Stimulated activated effector memory CD8-positive, alpha-beta T cell treated with anti-CD3 and anti-CD28 coated beads, Interleukin-12 subunit alpha, Interleukin-12 subunit beta, amount 100 ng/mL, for 72 hours (primary cell): ENCODE measurements at regions not wholly inside any gene's neighbourhood (a gene's known extent, or its start where the extent isn't known, plus 50 kb on each side); places are given as distances from the start of the nearest gene placed in this dataset.
"Not testable (repeated sequence)": the region's sequence is repeated elsewhere in the genome, so short reads cannot be mapped to it uniquely, and the experiment has no call there.

Experiments used
- ATAC-seq: fragments of 150-1000 bp; cut with Tn5 transposase; 2 replicates; pipeline ENCODE4 v1.10.0; 2021
- DNase-seq, 2 donors: peaks; one replicate each; pipeline ENCODE4 v3.0.0; 2021 to 2022; ENCODE audit warnings: low spot score in 2 of 2
- H3K27ac Mint-ChIP-seq: one replicate; pipeline ENCODE4 v1.8.0; 2022; ENCODE audit warnings: mild to moderate bottlenecking, mixed read lengths
- H3K36me3 Mint-ChIP-seq: one replicate; pipeline ENCODE4 v1.8.0; 2022; ENCODE audit warnings: mild to moderate bottlenecking, mixed read lengths
- H3K4me1 Mint-ChIP-seq: one replicate; pipeline ENCODE4 v1.8.0; 2022; ENCODE audit warnings: mixed read lengths
- H3K4me3 Mint-ChIP-seq: one replicate; pipeline ENCODE4 v1.8.0; 2022; ENCODE audit warnings: mild to moderate bottlenecking, mixed read lengths
- H3K9me3 Mint-ChIP-seq: one replicate; pipeline ENCODE4 v1.8.0; 2022; ENCODE audit warnings: mixed read lengths

GRCh38 chr15:34656005-34656796, 72.8 kb upstream of the GOLGA8B start:
- ATAC-seq: no peak
- Mint-ChIP-seq H3K4me3 (no peak overlapping the region), H3K4me1 (no peaks in the 10 kb centered on the region), H3K27ac (no peak overlapping the region), H3K36me3 (no peaks in the 10 kb centered on the region), H3K9me3 (no peaks in the 10 kb centered on the region)
- DNase-seq: no peak

GRCh38 chr15:34655326-34655725, 71.9 kb upstream of the GOLGA8B start:
- no peaks in the 10 kb centered on the region for H3K36me3 Mint-ChIP-seq
- H3K4me3 Mint-ChIP-seq: no peak overlapping the region
- H3K27ac Mint-ChIP-seq: no peak overlapping the region
- ATAC-seq: no peak
- no peak for DNase-seq
- no peaks in the 10 kb centered on the region for H3K9me3 Mint-ChIP-seq
- no peaks in the 10 kb centered on the region for H3K4me1 Mint-ChIP-seq

GRCh38 chr15:34654625-34655024, 71.2 kb upstream of the GOLGA8B start:
- H3K4me1 Mint-ChIP-seq: no peaks in the 10 kb centered on the region
- ATAC-seq: no peak
- no peak overlapping the region for H3K27ac Mint-ChIP-seq
- no peaks in the 10 kb centered on the region for H3K9me3 Mint-ChIP-seq
- no peaks in the 10 kb centered on the region for H3K36me3 Mint-ChIP-seq
- DNase-seq: no peak
- H3K4me3 Mint-ChIP-seq: no peak overlapping the region

GRCh38 chr15:34653992-34654391, 70.5 kb upstream of the GOLGA8B start:
- Mint-ChIP-seq H3K36me3 (no peaks in the 10 kb centered on the region), H3K4me1 (no peaks in the 10 kb centered on the region), H3K9me3 (no peaks in the 10 kb centered on the region)

GRCh38 chr15:34653326-34653725, 69.9 kb upstream of the GOLGA8B start:
- not testable (repeated sequence) for H3K36me3 Mint-ChIP-seq

More at GRCh38 chr15:34653992-34654391, 70.5 kb upstream of the GOLGA8B start:
- no peak for ATAC-seq
- H3K4me3 Mint-ChIP-seq: no peak overlapping the region
- no peak overlapping the region for H3K27ac Mint-ChIP-seq
- no peak for DNase-seq

GRCh38 chr15:34652726-34653033, 69.2 kb upstream of the GOLGA8B start:
- ATAC-seq (no peak), DNase-seq (no peak)
- no peaks in the 10 kb centered on the region for H3K9me3 Mint-ChIP-seq
- no peak overlapping the region for H3K4me3 Mint-ChIP-seq
- no peak overlapping the region for H3K27ac Mint-ChIP-seq
- H3K36me3 Mint-ChIP-seq: no peaks in the 10 kb centered on the region
- H3K4me1 Mint-ChIP-seq: no peaks in the 10 kb centered on the region

More at GRCh38 chr15:34653326-34653725, 69.9 kb upstream of the GOLGA8B start:
- not testable (repeated sequence) for DNase-seq, H3K4me1 Mint-ChIP-seq, H3K9me3 Mint-ChIP-seq, H3K4me3 Mint-ChIP-seq, ATAC-seq, H3K27ac Mint-ChIP-seq

- no peak for ATAC-seq
- Mint-ChIP-seq H3K36me3 (no peaks in the 10 kb centered on the region), H3K9me3 (no peaks in the 10 kb centered on the region), H3K4me1 (no peaks in the 10 kb centered on the region), H3K27ac (no peak overlapping the region), H3K4me3 (no peak overlapping the region)
- DNase-seq: no peak
These were observed 68.7 kb upstream of the GOLGA8B start for GRCh38 chr15:34651997-34652725.

- ATAC-seq: peak; percentile 78
- no peaks in the 10 kb centered on the region for H3K4me1 Mint-ChIP-seq
These were observed 66.7 kb upstream of the GOLGA8B start for GRCh38 chr15:34650177-34650576.

GRCh38 chr15:34648294-34648631, 64.8 kb upstream of the GOLGA8B start:
- ATAC-seq (no peak), DNase-seq (no peak)
- Mint-ChIP-seq H3K4me3 (no peak overlapping the region), H3K27ac (no peak overlapping the region), H3K36me3 (no peaks in the 10 kb centered on the region), H3K4me1 (no peaks in the 10 kb centered on the region), H3K9me3 (no peaks in the 10 kb centered on the region)

More at GRCh38 chr15:34650177-34650576, 66.7 kb upstream of the GOLGA8B start:
- no peak overlapping the region for H3K4me3 Mint-ChIP-seq
- no peaks in the 10 kb centered on the region for H3K9me3 Mint-ChIP-seq
- no peak overlapping the region for H3K27ac Mint-ChIP-seq
- DNase-seq: no peak
- H3K36me3 Mint-ChIP-seq: no peaks in the 10 kb centered on the region

GRCh38 chr15:34647569-34648293, 64.3 kb upstream of the GOLGA8B start:
- no peaks in the 10 kb centered on the region for H3K36me3 Mint-ChIP-seq
- H3K4me1 Mint-ChIP-seq: no peaks in the 10 kb centered on the region
- DNase-seq (no peak), ATAC-seq (no peak)
- H3K27ac Mint-ChIP-seq: no peak overlapping the region
- H3K4me3 Mint-ChIP-seq: no peak overlapping the region
- no peaks in the 10 kb centered on the region for H3K9me3 Mint-ChIP-seq

- no peaks in the 10 kb centered on the region for H3K9me3 Mint-ChIP-seq
- no peak overlapping the region for H3K4me3 Mint-ChIP-seq
- no peak overlapping the region for H3K27ac Mint-ChIP-seq
- no peaks in the 10 kb centered on the region for H3K36me3 Mint-ChIP-seq
- ATAC-seq: no peak
- no peak for DNase-seq
- H3K4me1 Mint-ChIP-seq: no peaks in the 10 kb centered on the region
These were observed 63.5 kb upstream of the GOLGA8B start for GRCh38 chr15:34646918-34647317.

- H3K36me3 Mint-ChIP-seq: no peaks in the 10 kb centered on the region
- ATAC-seq (no peak), DNase-seq (no peak)
- no peaks in the 10 kb centered on the region for H3K9me3 Mint-ChIP-seq
- H3K4me1 Mint-ChIP-seq: no peaks in the 10 kb centered on the region
- H3K27ac Mint-ChIP-seq: no peak overlapping the region
- H3K4me3 Mint-ChIP-seq: no peak overlapping the region
These were observed 61.4 kb upstream of the GOLGA8B start for GRCh38 chr15:34644851-34645250.

- no peaks in the 10 kb centered on the region for H3K4me1 Mint-ChIP-seq
- no peak for ATAC-seq
These were observed 60.6 kb upstream of the GOLGA8B start for GRCh38 chr15:34644061-34644460.

GRCh38 chr15:34642247-34642646, 58.8 kb upstream of the GOLGA8B start:
- Mint-ChIP-seq H3K4me3 (no peak overlapping the region), H3K4me1 (no peaks in the 10 kb centered on the region), H3K36me3 (no peaks in the 10 kb centered on the region), H3K27ac (no peak overlapping the region), H3K9me3 (no peaks in the 10 kb centered on the region)
- ATAC-seq (no peak), DNase-seq (no peak)

More at GRCh38 chr15:34644061-34644460, 60.6 kb upstream of the GOLGA8B start:
- Mint-ChIP-seq H3K4me3 (no peak overlapping the region), H3K27ac (no peak overlapping the region), H3K9me3 (no peaks in the 10 kb centered on the region), H3K36me3 (no peaks in the 10 kb centered on the region)
- DNase-seq: no peak

- Mint-ChIP-seq H3K36me3 (no peaks in the 10 kb centered on the region), H3K4me1 (no peaks in the 10 kb centered on the region), H3K9me3 (no peaks in the 10 kb centered on the region), H3K4me3 (no peak overlapping the region), H3K27ac (no peak overlapping the region)
- no peak for ATAC-seq
- no peak for DNase-seq
These were observed 57.2 kb upstream of the GOLGA8B start for GRCh38 chr15:34640661-34641060.

- H3K9me3 Mint-ChIP-seq: no peaks in the 10 kb centered on the region
- ATAC-seq (no peak), DNase-seq (no peak)
- H3K4me3 Mint-ChIP-seq: no peak overlapping the region
- H3K27ac Mint-ChIP-seq: no peak overlapping the region
- H3K4me1 Mint-ChIP-seq: no peaks in the 10 kb centered on the region
- H3K36me3 Mint-ChIP-seq: no peaks in the 10 kb centered on the region
These were observed 53.9 kb upstream of the GOLGA8B start for GRCh38 chr15:34637305-34637704.
